NCI-H510A treated with DMSO at 0.1 percent for 48 hours (cell line): ENCODE measurements at regions not wholly inside any gene's neighbourhood (a gene's known extent, or its start where the extent isn't known, plus 50 kb on each side); places are given as distances from the start of the nearest gene placed in this dataset.
"Not testable (repeated sequence)": the region's sequence is repeated elsewhere in the genome, so short reads cannot be mapped to it uniquely, and the experiment has no call there.

Experiments used
- DNase-seq: peaks from one replicate; lab custom pipeline; 2025; lab: John Stamatoyannopoulos, UW

- DNase-seq = no peak
Observed at GRCh38 chr12:131574395-131574771, 136.5 kb upstream of the SFSWAP start.

GRCh38 chr12:131575371-131575770, 135.5 kb upstream of the SFSWAP start:
- DNase-seq = no peak

GRCh38 chr12:131576734-131577133, 134.2 kb upstream of the SFSWAP start:
- not testable (repeated sequence) for DNase-seq

DNA sequence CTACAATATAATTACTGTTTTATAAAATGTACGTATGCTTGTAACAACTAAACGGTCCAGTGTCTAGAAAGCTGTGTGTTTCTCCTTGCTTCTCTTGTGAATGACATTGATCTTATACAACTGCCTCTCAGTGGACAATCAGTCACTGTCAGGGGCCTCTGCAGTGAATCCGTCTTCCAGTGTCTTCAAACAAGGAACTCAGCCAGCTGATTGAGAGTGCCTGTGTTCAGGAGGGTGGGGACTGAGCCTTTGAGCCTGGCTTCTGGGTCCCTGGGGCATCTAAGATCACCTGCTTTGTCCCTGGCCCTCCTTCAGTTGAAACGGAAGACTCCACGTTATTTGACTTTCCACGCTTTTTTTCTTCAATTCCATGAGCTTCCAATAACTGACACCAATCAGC, 133.1 kb upstream of the SFSWAP start:
- no peak for DNase-seq

DNA sequence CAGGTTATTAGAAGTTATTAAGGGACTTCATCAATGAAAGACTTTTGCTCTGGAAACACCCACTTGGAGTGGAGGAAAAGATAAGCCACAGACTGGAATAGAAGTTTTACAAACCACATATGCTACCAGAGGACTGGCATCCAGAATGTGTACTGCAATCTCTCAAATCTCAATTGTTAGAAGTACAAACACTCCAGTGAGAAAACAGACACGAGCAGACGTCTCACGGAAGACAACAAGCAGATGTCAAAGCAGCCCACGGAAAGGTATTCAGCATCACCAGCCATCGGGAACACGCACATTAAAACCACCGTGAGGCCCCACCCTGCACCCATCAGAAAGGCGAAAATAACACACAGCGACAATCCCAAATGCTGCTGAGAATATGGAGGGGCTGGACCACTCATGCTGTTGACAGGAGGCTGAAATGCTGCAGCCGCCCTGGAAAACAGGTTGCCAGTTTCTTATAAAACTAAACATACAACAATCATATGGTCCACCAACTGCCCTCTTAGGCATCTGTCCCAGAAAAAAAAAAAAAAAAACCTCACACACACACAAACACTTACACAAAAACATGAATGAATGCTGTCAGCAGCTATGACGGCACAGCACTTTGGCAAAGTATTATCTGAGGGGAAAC, 131.9 kb upstream of the SFSWAP start:
- no peak for DNase-seq

GRCh38 chr12:131583090-131583712, 127.7 kb upstream of the SFSWAP start:
- DNase-seq = no peak

- no peak for DNase-seq
Observed at GRCh38 chr12:131586269-131586668, 124.6 kb upstream of the SFSWAP start.

GRCh38 chr12:131586761-131587160, 124.1 kb upstream of the SFSWAP start:
- DNase-seq = no peak

GRCh38 chr12:131587565-131587964, 123.3 kb upstream of the SFSWAP start:
- DNase-seq = no peak

DNA sequence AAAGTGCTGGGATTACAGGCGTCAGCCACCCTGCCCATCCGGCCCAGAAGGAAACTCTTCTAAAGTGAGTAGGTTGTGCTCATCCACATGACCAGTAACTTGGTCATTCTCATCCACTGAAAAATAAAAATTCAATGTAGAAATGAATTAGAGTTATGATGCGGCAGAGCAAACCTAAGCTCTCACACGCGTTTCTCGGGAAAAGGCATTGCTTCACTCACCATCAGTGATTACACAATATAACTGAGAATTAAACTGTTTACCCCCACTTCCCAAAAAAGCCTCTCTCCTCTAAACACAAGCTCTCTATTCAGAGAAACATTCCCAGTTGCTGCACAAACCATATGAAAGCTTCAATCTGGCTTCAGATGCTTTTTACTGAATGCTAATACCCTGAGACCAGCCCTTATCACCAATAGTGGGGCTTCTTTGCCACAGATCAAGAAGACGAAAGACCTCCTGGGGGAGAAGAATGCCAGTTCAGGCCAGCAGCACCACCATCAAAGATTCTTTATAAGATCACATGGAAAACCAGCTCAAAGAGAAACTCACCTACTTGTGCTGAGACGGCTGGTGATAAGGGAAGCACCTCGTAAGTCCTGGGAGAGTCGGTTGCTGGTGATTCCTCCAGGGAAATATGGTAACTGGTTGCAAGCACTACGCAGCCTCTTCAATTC, 121.5 kb upstream of the SFSWAP start:
- no peak for DNase-seq

- no peak for DNase-seq
Observed at GRCh38 chr12:131589966-131590365, 120.9 kb upstream of the SFSWAP start.

- DNase-seq = no peak
Observed at GRCh38 chr12:131591136-131591535, 119.8 kb upstream of the SFSWAP start.

- DNase-seq = no peak
Observed at GRCh38 chr12:131591714-131592709, 118.9 kb upstream of the SFSWAP start.

DNA sequence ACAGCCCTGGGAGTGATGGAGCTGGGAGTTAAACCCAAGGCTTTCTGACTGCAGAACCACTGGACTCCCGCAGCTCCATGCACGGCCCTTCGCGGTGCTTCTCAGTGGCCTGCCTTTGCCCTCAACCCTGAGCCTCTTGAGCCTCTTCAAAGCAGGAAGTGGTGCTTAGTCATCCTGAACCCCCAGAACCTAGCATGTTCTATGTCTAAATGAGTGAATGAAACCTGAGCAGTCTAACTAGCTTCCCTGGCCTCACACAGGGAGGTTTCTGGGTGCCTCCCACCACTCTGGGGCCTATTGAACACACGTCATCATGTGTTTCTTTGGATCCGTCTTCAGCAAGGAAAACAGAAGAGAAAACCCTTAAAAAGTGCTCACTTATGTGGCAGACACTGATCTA, 117.9 kb upstream of the SFSWAP start:
- DNase-seq = no peak

DNA sequence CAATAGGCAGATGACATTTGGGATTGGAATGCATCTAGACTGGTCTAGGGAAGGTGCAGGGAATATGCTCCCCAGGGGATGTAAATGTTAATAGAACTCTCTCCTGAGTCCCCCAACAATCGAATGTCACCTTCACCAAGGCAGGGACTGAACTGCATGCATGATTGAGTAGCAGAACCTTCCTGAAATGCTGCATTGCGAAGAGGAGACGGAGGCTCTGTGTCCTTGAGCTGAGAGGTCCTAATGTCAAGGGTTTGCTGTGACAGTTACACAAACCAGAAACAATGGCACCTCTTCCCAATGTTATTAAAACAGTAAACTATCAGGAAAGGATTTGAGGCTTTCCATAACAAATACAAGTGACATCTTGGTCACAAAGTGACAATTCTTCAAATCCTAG, 117.5 kb upstream of the SFSWAP start:
- no peak for DNase-seq

GRCh38 chr12:131596115-131596514, 114.8 kb upstream of the SFSWAP start:
- DNase-seq = no peak

- no peak for DNase-seq
Observed at GRCh38 chr12:131597333-131597732, 113.6 kb upstream of the SFSWAP start.

- DNase-seq = no peak
Observed at GRCh38 chr12:131598717-131599116, 112.2 kb upstream of the SFSWAP start.

- no peak for DNase-seq
Observed at GRCh38 chr12:131599190-131600159, 111.4 kb upstream of the SFSWAP start.

DNA sequence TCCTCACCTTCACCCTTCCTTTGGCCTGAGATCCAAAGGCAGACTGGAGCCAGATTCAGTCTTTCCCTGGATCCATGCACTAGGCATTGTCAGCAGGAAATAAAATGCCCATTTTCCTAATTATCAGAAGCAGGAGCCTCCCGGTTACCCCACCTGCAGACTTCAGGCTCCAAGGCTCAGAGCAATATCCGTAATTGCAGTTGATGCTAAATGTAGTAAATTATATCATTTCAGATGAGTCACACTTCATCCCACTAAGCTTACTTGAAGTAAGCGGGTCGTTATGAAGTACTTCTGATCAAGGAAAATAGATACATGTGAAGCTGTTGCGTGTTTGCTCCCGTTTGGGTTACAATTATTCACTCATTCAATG, 110.7 kb upstream of the SFSWAP start:
- DNase-seq = no peak

GRCh38 chr12:131601499-131601898, 109.4 kb upstream of the SFSWAP start:
- DNase-seq = not testable (repeated sequence)
